GM12892 (cell line): ENCODE measurements at regions not wholly inside any gene's neighbourhood (a gene's known extent, or its start where the extent isn't known, plus 50 kb on each side); places are given as distances from the start of the nearest gene placed in this dataset.

Experiments
- POLR2A ChIP-seq: IDR thresholded peaks from 2 replicates; pipeline ENCODE4 v1.6.1; 2011; ENCODE audit warnings: low read depth, low read length, control low read depth
- POLR2AphosphoS5 ChIP-seq: IDR thresholded peaks from 2 replicates; pipeline ENCODE4 v1.6.1; 2011; ENCODE audit warnings: low read depth, low read length, control low read depth
- TAF1 ChIP-seq: IDR thresholded peaks from 2 replicates; pipeline ENCODE4 v1.6.1; 2011; ENCODE audit warnings: low read depth, mild to moderate bottlenecking, control low read depth, low read length, borderline replicate concordance

DNA sequence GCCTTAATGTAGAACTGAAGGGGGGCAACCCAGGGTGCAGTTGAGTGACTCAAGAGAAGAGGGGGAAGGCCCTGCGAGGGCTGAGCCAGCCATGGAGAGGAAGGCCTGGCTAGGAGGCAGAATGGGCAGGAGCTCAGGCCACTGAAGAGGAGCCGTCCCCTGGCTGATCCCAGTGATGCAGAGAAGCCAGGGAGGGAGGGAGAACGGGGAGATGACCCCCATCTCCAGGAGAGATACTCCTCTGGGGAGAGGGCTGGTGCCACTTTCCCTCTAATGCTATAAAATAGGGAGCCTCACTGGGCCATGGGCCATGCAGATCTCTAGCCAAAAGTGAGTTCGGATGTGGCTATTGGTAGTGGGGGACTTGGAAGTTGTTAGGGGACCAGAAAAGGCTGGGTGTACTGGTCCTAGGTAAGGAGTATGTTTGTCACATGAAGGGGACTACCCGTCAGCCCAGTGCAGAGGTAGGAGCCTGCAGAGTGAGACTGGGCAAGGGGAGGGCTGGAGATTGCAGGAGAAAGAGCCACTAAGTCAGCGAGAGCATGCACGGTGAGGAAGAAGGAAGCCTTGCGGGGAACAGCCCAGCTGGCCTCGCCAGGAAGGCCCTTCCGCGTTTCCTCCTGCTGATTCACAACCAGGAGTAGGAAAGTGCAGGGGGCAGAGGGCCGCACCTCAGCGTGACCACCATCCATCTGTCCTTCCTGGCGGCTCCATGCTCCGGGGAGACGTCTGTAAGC, 347.6 kb downstream of the TCERG1L start:
- TF ChIP-seq POLR2A: no peak
- no peak for TF ChIP-seq POLR2AphosphoS5
- TF ChIP-seq TAF1: no peak
